ENCODE measurements at regions not wholly inside any gene's neighbourhood (a gene's known extent, or its start where the extent isn't known, plus 50 kb on each side); places are given as distances from the start of the nearest gene placed in this dataset.

- Histone ChIP-seq H3K27me3 (ENCODE audit: control insufficient read depth in 2 of 2, insufficient read depth in 2 of 2, low read length in 2 of 2) (no peaks in the 10 kb centered on the region), H3K36me3 (replicated peaks in 1 of 2; ENCODE audit: control insufficient read depth in 1 of 2, insufficient read depth in 2 of 2, low read length in 2 of 2) (no peaks in the 10 kb centered on the region), H3K9me3 (replicated peaks in 1 of 2; ENCODE audit: control insufficient read depth in 1 of 2, insufficient read depth in 1 of 2, low read length in 2 of 2) (no peaks in the 10 kb centered on the region), H3K79me2 (ENCODE audit: insufficient read depth, low read length) (no peaks in the 10 kb centered on the region), H3K4me1 (ENCODE audit: control insufficient read depth in 1 of 2, insufficient read depth in 2 of 2, low read length in 2 of 2) (no peaks in the 10 kb centered on the region), H3K4me2 (replicated peaks; ENCODE audit: extremely low read depth, low read length, poor library complexity, severe bottlenecking) (no peak overlapping the region), H4K20me1 (ENCODE audit: insufficient read depth, low read length) (no peaks in the 10 kb centered on the region), H2AFZ (ENCODE audit: insufficient read depth, low read depth, low read length, poor library complexity, severe bottlenecking) (no peak overlapping the region), H3K4me3 (replicated peaks in 1 of 3; ENCODE audit: low read depth in 2 of 3, low read length in 3 of 3) (no peak overlapping the region), H3K9ac (ENCODE audit: insufficient read depth, low read length, poor library complexity, severe bottlenecking) (no peak overlapping the region), H3K27ac (ENCODE audit: low read depth in 1 of 2, low read length in 2 of 2) (no peak overlapping the region)
- no peak overlapping the region for H3K4me3 Mint-ChIP-seq
- peaks cover 0 to 1% (median 0%) of the 10 kb centered on the region in 7 donors for H3K9me3 Mint-ChIP-seq
- no peak overlapping the region for H3K27ac Mint-ChIP-seq
- no peaks in the 10 kb centered on the region for H3K4me1 Mint-ChIP-seq
- intact Hi-C loops (cut with micrococcal nuclease), result no loop called here
- peaks cover 0 to 2% (median 0%) of the 10 kb centered on the region in 3 donors for H3K27me3 Mint-ChIP-seq (ENCODE audit: low read depth in 3 of 3)
- 85% methylated on average over 5 of the region's 6 CpGs for WGBS (ENCODE audit: insufficient coverage)
- TF ChIP-seq CTCF (IDR thresholded peaks at IDR 0.05), result no peak
- no peak for DNase-seq
- H3K36me3 Mint-ChIP-seq, result no peaks in the 10 kb centered on the region
These were observed 1104.6 kb upstream of the MAP3K7 start for GRCh38 chr6:91691449-91691848.

- H2AFZ ChIP-seq (ENCODE audit: insufficient read depth, low read depth, low read length, poor library complexity, severe bottlenecking), result no peak overlapping the region
- no peaks in the 10 kb centered on the region for H3K36me3 ChIP-seq (replicated peaks in 1 of 2; ENCODE audit: control insufficient read depth in 1 of 2, insufficient read depth in 2 of 2, low read length in 2 of 2)
- no peak overlapping the region for H3K9ac ChIP-seq (ENCODE audit: insufficient read depth, low read length, poor library complexity, severe bottlenecking)
- no peak overlapping the region for H3K27ac ChIP-seq (ENCODE audit: low read depth in 1 of 2, low read length in 2 of 2)
- intact Hi-C loops (cut with micrococcal nuclease), result no loop called here
- peaks cover 0 to 3% (median 0%) of the 10 kb centered on the region in 7 donors for H3K9me3 Mint-ChIP-seq
- H3K4me3 ChIP-seq (replicated peaks in 1 of 3; ENCODE audit: low read depth in 2 of 3, low read length in 3 of 3), result no peak overlapping the region
- WGBS (ENCODE audit: insufficient coverage), result 89% methylated on average over 3 of the region's 4 CpGs
- no peak overlapping the region for H3K4me2 ChIP-seq (replicated peaks; ENCODE audit: extremely low read depth, low read length, poor library complexity, severe bottlenecking)
- no peaks in the 10 kb centered on the region for H3K36me3 Mint-ChIP-seq
- no peak for TF ChIP-seq CTCF (IDR thresholded peaks at IDR 0.05)
- H3K4me3 Mint-ChIP-seq, result no peak overlapping the region
- H3K4me1 Mint-ChIP-seq, result no peaks in the 10 kb centered on the region
- H3K4me1 ChIP-seq (ENCODE audit: control insufficient read depth in 1 of 2, insufficient read depth in 2 of 2, low read length in 2 of 2), result no peaks in the 10 kb centered on the region
- H3K27me3 Mint-ChIP-seq (ENCODE audit: low read depth in 3 of 3), result peaks cover 0 to 2% (median 0%) of the 10 kb centered on the region in 3 donors
- H3K9me3 ChIP-seq (replicated peaks in 1 of 2; ENCODE audit: control insufficient read depth in 1 of 2, insufficient read depth in 1 of 2, low read length in 2 of 2), result no peaks in the 10 kb centered on the region
- no peak for DNase-seq
- no peaks in the 10 kb centered on the region for H3K79me2 ChIP-seq (ENCODE audit: insufficient read depth, low read length)
- H3K27me3 ChIP-seq (ENCODE audit: control insufficient read depth in 2 of 2, insufficient read depth in 2 of 2, low read length in 2 of 2), result no peaks in the 10 kb centered on the region
- H3K27ac Mint-ChIP-seq, result no peak overlapping the region
- H4K20me1 ChIP-seq (ENCODE audit: insufficient read depth, low read length), result no peaks in the 10 kb centered on the region
These were observed 1096.4 kb upstream of the MAP3K7 start for GRCh38 chr6:91683240-91683639.
